Smooth muscle cell (in vitro differentiated cells): ENCODE measurements at regions not wholly inside any gene's neighbourhood (a gene's known extent, or its start where the extent isn't known, plus 50 kb on each side); places are given as distances from the start of the nearest gene placed in this dataset.

Experiments
- DNase-seq: peaks from one replicate; lab custom pipeline; 2025; ENCODE audit not compliant: unreplicated experiment; lab: John Stamatoyannopoulos, UW
- H2AFZ ChIP-seq: fragments of 200-600 bp; sonication (generic); 2 replicates; pipeline ENCODE4 v1.6.0; 2016; ENCODE audit warnings: antibody characterized with exemption, low read depth, mild to moderate bottlenecking
- H3F3A ChIP-seq: fragments of 200-600 bp; sonication (generic); 2 replicates; pipeline ENCODE4 v1.6.0; 2017; ENCODE audit warnings: antibody characterized with exemption, low read depth
- H3K27ac ChIP-seq: fragments of 200-600 bp; sonication (generic); 2 replicates; pipeline ENCODE4 v1.5.1; 2016; ENCODE audit warnings: low read depth, mild to moderate bottlenecking
- H3K27me3 ChIP-seq: fragments of 200-600 bp; sonication (generic); 2 replicates; pipeline ENCODE4 v1.6.1; 2016; ENCODE audit warnings: low read depth, mild to moderate bottlenecking
- H3K36me3 ChIP-seq: fragments of 200-600 bp; sonication (generic); 2 replicates; pipeline ENCODE4 v1.5.1; 2016; ENCODE audit warnings: low read depth
- H3K4me1 ChIP-seq: fragments of 200-600 bp; sonication (generic); 2 replicates; pipeline ENCODE4 v1.5.1; 2016; ENCODE audit warnings: low read depth
- H3K4me2 ChIP-seq: fragments of 200-600 bp; sonication (generic); 2 replicates; pipeline ENCODE4 v1.6.0; 2016; ENCODE audit warnings: mild to moderate bottlenecking
- H3K4me3 ChIP-seq: fragments of 200-600 bp; sonication (generic); 2 replicates; pipeline ENCODE4 v1.5.1; 2016; ENCODE audit warnings: mild to moderate bottlenecking
- H3K79me2 ChIP-seq: fragments of 200-600 bp; sonication (generic); 2 replicates; pipeline ENCODE4 v1.6.0; 2016; ENCODE audit warnings: low read depth, mild to moderate bottlenecking
- H3K9ac ChIP-seq: fragments of 200-600 bp; sonication (generic); 2 replicates; pipeline ENCODE4 v1.6.0; 2016; ENCODE audit warnings: low read depth
- H3K9me3 ChIP-seq: fragments of 200-600 bp; sonication (generic); replicated peaks from 2 replicates; pipeline ENCODE4 v1.5.1; 2016; ENCODE audit warnings: low read depth
- H4K20me1 ChIP-seq: fragments of 200-600 bp; sonication (generic); 2 replicates; pipeline ENCODE4 v1.6.0; 2016; ENCODE audit warnings: low read depth
- WGBS: methylation state at CpG from one replicate; pipeline ENCODE4 v1.1.7; 2016; ENCODE audit warnings: low lambda C conversion rate; 5-methylcytosine and 5-hydroxymethylcytosine counted together
- TF ChIP-seq, protein P1 (sequence below): fragments of 200-600 bp; sonication (generic); IDR thresholded peaks from 2 replicates; pipeline ENCODE4 v1.5.1; 2017; ENCODE audit warnings: borderline replicate concordance, mild to moderate bottlenecking, antibody characterized with exemption; ENCODE audit not compliant: insufficient read depth, poor library complexity, severe bottlenecking

GRCh38 chr2:104092886-104093285 lies 761.0 kb upstream of the POU3F3 start:
- no peaks in the 10 kb centered on the region for H3K36me3 ChIP-seq
- H3K9ac ChIP-seq, result no peak overlapping the region
- no peaks in the 10 kb centered on the region for H3K9me3 ChIP-seq
- H2AFZ ChIP-seq, result no peak overlapping the region
- no peak overlapping the region for H3K4me3 ChIP-seq
- WGBS, result 92% methylated on average over 6 of the region's 6 CpGs
- H3K27me3 ChIP-seq, result no peaks in the 10 kb centered on the region
- TF ChIP-seq, protein P1, sequence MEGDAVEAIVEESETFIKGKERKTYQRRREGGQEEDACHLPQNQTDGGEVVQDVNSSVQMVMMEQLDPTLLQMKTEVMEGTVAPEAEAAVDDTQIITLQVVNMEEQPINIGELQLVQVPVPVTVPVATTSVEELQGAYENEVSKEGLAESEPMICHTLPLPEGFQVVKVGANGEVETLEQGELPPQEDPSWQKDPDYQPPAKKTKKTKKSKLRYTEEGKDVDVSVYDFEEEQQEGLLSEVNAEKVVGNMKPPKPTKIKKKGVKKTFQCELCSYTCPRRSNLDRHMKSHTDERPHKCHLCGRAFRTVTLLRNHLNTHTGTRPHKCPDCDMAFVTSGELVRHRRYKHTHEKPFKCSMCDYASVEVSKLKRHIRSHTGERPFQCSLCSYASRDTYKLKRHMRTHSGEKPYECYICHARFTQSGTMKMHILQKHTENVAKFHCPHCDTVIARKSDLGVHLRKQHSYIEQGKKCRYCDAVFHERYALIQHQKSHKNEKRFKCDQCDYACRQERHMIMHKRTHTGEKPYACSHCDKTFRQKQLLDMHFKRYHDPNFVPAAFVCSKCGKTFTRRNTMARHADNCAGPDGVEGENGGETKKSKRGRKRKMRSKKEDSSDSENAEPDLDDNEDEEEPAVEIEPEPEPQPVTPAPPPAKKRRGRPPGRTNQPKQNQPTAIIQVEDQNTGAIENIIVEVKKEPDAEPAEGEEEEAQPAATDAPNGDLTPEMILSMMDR, result no peak
- H3K79me2 ChIP-seq, result no peaks in the 10 kb centered on the region
- no peak overlapping the region for H3K27ac ChIP-seq
- no peak for DNase-seq
- no peaks in the 10 kb centered on the region for H3K4me1 ChIP-seq
- no peaks in the 10 kb centered on the region for H4K20me1 ChIP-seq
- no peaks in the 10 kb centered on the region for H3F3A ChIP-seq
- H3K4me2 ChIP-seq, result no peak overlapping the region

DNA sequence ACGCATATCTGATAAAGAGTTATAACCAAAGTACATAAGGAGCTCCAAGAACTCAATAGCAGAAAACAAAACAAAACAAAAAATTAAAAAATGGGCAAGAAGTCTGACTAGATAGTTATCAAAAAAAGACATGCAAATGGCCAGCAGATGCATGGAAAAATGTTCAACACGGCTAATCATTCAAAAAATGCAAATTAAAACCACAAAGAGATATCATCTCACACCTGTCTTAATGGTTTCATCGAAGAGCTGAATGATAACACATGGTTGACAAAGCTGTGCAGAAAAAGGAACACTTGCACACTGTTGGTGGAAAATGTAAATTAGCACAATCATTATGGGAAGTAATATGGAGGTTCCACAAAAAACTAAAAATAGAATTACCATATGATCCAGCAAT lies 751.3 kb upstream of the POU3F3 start:
- TF ChIP-seq, protein P1, result no peak
- no peaks in the 10 kb centered on the region for H3K9me3 ChIP-seq
- H3K4me3 ChIP-seq, result no peak overlapping the region
- 70% methylated on average over 3 of the region's 3 CpGs for WGBS
- H3K27ac ChIP-seq, result no peak overlapping the region
- H3K36me3 ChIP-seq, result no peaks in the 10 kb centered on the region
- H3K4me1 ChIP-seq, result no peaks in the 10 kb centered on the region
- H3K9ac ChIP-seq, result no peak overlapping the region
- H3K27me3 ChIP-seq, result no peaks in the 10 kb centered on the region
- no peaks in the 10 kb centered on the region for H3F3A ChIP-seq
- H3K4me2 ChIP-seq, result no peak overlapping the region
- H2AFZ ChIP-seq, result no peak overlapping the region
- no peaks in the 10 kb centered on the region for H4K20me1 ChIP-seq
- H3K79me2 ChIP-seq, result no peaks in the 10 kb centered on the region
- no peak for DNase-seq

DNA sequence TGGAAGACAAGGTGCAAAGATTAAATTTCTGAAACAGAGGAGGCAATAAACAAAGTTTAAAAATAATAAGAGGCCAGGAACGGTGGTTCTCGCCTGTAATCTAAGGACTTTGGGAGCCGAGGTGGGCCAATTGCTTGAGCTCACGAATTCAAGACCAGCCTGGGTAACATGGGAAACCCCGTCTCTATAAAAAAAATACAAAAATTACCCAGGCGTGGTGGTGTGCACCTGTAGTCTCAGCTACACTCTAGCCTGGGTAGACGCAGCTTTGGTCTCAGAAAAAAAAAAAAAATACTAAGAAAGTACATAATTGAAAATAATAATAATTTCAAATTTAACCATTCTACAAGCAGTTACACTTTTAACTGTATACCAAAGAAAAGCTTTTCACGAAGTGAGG lies 744.6 kb upstream of the POU3F3 start:
- TF ChIP-seq, protein P1, result no peak
- Histone ChIP-seq H3K9me3 (no peaks in the 10 kb centered on the region), H3K27ac (no peak overlapping the region), H3K79me2 (no peaks in the 10 kb centered on the region), H3K4me2 (no peak overlapping the region), H3K4me3 (no peak overlapping the region), H3K27me3 (no peaks in the 10 kb centered on the region), H2AFZ (no peak overlapping the region), H3K9ac (no peak overlapping the region), H3K4me1 (no peaks in the 10 kb centered on the region), H3F3A (no peaks in the 10 kb centered on the region), H3K36me3 (no peaks in the 10 kb centered on the region), H4K20me1 (no peaks in the 10 kb centered on the region)
- no peak for DNase-seq
- WGBS, result 88% methylated on average over 8 of the region's 8 CpGs

DNA sequence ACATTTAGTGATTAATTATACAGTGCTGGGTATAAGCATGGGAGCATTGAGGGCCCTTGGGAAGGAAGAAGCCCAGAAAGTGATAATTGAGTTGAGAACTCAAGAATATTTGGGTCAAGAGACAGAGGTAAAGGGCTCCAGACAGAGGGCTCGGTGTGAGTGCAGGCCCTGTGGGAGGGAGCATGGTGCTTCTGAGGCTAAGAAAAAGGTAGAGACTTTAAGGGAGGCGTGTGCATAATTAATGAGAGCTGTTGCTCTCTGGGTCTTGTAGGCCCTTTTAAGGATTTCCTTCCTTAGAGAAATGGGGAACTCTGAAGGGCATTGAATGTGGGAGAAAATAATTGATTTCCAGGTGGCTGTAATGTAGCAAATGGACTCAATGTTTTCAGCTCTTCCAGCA lies 735.0 kb upstream of the POU3F3 start:
- Histone ChIP-seq H3K4me3 (no peak overlapping the region), H2AFZ (no peak overlapping the region), H3F3A (no peaks in the 10 kb centered on the region), H3K4me1 (no peaks in the 10 kb centered on the region), H3K27me3 (no peaks in the 10 kb centered on the region), H3K79me2 (no peaks in the 10 kb centered on the region), H3K9me3 (no peaks in the 10 kb centered on the region), H3K9ac (no peak overlapping the region), H3K27ac (no peak overlapping the region), H3K36me3 (no peaks in the 10 kb centered on the region), H4K20me1 (no peaks in the 10 kb centered on the region), H3K4me2 (no peak overlapping the region)
- TF ChIP-seq, protein P1, result no peak
- 88% methylated on average over 2 of the region's 2 CpGs for WGBS
- no peak for DNase-seq
